A549 (cell line): ENCODE measurements at regions not wholly inside any gene's neighbourhood (a gene's known extent, or its start where the extent isn't known, plus 50 kb on each side); places are given as distances from the start of the nearest gene placed in this dataset.

ENCODE experiments used
- EP300 ChIP-seq, 2 experiments: fragments of >200 bp; sonication (Bioruptor Twin); formaldehyde crosslinking; IDR thresholded peaks; 2 replicates in 1 of 2; 3 replicates in 1 of 2; pipeline ENCODE4 v1.6.1; 2016 to 2017
- FOSL2 ChIP-seq, 2 experiments: fragments of 450-650 bp in 1 of 2; fragments of >200 bp in 1 of 2; sonication (Bioruptor Twin) in 1 of 2; formaldehyde crosslinking; IDR thresholded peaks; 2 replicates each; pipeline versions ENCODE4 v1.5.0 to v1.6.1; 2016 to 2020; ENCODE audit warnings: mild to moderate bottlenecking in 1 of 2, moderate library complexity in 1 of 2
- HOXB13 ChIP-seq: fragments of 250-450 bp; sonication (Bioruptor Pico); IDR thresholded peaks from 2 replicates; pipeline ENCODE4 v1.5.0; 2020; ENCODE audit warnings: low read depth, mild to moderate bottlenecking, moderate library complexity
- JUNB ChIP-seq: fragments of >200 bp; sonication (Bioruptor Twin); formaldehyde crosslinking; IDR thresholded peaks from 2 replicates; pipeline ENCODE4 v1.6.1; 2016
- MAZ ChIP-seq: fragments of 150-350 bp; IDR thresholded peaks from 2 replicates; pipeline ENCODE4 v1.6.1; 2014; ENCODE audit warnings: antibody characterized with exemption, low read depth, low read length, borderline replicate concordance
- RAD21 ChIP-seq, 2 experiments: fragments of >200 bp in 1 of 2; sonication (Bioruptor Twin) in 1 of 2; formaldehyde crosslinking in 1 of 2; IDR thresholded peaks in 1 of 2; conservative IDR thresholded peaks in 1 of 2; 2 replicates in 1 of 2; 3 replicates in 1 of 2; pipeline ENCODE4 v1.6.1; 2012 to 2018; ENCODE audit warnings: inconsistent platforms in 1 of 2
- ZFP36 ChIP-seq: fragments of 450-650 bp; IDR thresholded peaks from 2 replicates; pipeline ENCODE4 v1.6.1; 2014; ENCODE audit warnings: borderline replicate concordance; ENCODE audit not compliant: partially characterized antibody
- TF ChIP-seq, protein P1 (sequence below): fragments of >200 bp; sonication (Bioruptor Twin); formaldehyde crosslinking; IDR thresholded peaks from 3 replicates; pipeline ENCODE4 v1.5.1; 2016
- TF ChIP-seq, protein P2 (sequence below): fragments of 250-450 bp; sonication (Bioruptor Pico); IDR thresholded peaks from 2 replicates; pipeline ENCODE4 v1.5.0; 2021; ENCODE audit warnings: mild to moderate bottlenecking, moderate library complexity, borderline replicate concordance
- TF ChIP-seq, protein P3 (sequence below): IDR thresholded peaks from 2 replicates; pipeline ENCODE4 v1.6.1; 2012

DNA sequence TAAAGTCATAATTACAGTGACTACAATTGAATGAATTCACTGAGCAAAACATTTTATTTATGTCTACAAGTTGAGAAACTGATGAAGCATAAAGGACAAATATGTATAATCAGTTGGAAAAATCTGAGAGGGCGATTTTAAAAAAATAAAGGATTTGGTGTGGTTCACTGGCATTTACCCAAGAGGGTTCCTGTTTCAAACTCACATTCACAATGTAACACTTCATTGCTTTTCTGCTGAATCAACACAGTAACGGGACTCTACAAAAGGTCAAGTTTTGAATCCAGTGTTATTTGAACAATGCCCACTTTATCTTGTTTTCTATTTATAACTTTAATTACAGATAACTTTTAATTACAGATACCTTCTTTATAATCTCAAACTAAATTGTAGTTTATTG lies 138.6 kb downstream of the NUDT12 start:
- TF ChIP-seq, protein P1, sequence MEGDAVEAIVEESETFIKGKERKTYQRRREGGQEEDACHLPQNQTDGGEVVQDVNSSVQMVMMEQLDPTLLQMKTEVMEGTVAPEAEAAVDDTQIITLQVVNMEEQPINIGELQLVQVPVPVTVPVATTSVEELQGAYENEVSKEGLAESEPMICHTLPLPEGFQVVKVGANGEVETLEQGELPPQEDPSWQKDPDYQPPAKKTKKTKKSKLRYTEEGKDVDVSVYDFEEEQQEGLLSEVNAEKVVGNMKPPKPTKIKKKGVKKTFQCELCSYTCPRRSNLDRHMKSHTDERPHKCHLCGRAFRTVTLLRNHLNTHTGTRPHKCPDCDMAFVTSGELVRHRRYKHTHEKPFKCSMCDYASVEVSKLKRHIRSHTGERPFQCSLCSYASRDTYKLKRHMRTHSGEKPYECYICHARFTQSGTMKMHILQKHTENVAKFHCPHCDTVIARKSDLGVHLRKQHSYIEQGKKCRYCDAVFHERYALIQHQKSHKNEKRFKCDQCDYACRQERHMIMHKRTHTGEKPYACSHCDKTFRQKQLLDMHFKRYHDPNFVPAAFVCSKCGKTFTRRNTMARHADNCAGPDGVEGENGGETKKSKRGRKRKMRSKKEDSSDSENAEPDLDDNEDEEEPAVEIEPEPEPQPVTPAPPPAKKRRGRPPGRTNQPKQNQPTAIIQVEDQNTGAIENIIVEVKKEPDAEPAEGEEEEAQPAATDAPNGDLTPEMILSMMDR, result no peak
- TF ChIP-seq ZFP36, result no peak
- TF ChIP-seq JUNB, result no peak
- TF ChIP-seq, protein P2, sequence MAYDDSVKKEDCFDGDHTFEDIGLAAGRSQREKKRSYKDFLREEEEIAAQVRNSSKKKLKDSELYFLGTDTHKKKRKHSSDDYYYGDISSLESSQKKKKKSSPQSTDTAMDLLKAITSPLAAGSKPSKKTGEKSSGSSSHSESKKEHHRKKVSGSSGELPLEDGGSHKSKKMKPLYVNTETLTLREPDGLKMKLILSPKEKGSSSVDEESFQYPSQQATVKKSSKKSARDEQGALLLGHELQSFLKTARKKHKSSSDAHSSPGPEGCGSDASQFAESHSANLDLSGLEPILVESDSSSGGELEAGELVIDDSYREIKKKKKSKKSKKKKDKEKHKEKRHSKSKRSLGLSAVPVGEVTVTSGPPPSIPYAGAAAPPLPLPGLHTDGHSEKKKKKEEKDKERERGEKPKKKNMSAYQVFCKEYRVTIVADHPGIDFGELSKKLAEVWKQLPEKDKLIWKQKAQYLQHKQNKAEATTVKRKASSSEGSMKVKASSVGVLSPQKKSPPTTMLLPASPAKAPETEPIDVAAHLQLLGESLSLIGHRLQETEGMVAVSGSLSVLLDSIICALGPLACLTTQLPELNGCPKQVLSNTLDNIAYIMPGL, result no peak
- no peak for TF ChIP-seq FOSL2 (IDR thresholded peaks at IDR 0.05)
- no peak for TF ChIP-seq FOSL2 (CRISPR knock-in tag; IDR thresholded peaks at IDR 0.05)
- TF ChIP-seq MAZ, result no peak
- TF ChIP-seq EP300 (IDR thresholded peaks at IDR 0.05), result no peak
- TF ChIP-seq, protein P3, sequence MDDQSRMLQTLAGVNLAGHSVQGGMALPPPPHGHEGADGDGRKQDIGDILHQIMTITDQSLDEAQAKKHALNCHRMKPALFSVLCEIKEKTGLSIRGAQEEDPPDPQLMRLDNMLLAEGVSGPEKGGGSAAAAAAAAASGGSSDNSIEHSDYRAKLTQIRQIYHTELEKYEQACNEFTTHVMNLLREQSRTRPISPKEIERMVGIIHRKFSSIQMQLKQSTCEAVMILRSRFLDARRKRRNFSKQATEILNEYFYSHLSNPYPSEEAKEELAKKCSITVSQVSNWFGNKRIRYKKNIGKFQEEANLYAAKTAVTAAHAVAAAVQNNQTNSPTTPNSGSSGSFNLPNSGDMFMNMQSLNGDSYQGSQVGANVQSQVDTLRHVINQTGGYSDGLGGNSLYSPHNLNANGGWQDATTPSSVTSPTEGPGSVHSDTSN, result no peak
- no peak for TF ChIP-seq RAD21 (conservative IDR thresholded peaks at IDR 0.05 in 1 of 2, IDR thresholded peaks at IDR 0.05 in 1 of 2)
- no peak for TF ChIP-seq HOXB13 (CRISPR knock-in tag)
